ENCODE measurements at regions not wholly inside any gene's neighbourhood (a gene's known extent, or its start where the extent isn't known, plus 50 kb on each side); places are given as distances from the start of the nearest gene placed in this dataset.
"Not testable (repeated sequence)": the region's sequence is repeated elsewhere in the genome, so short reads cannot be mapped to it uniquely, and the experiment has no call there.

DNA sequence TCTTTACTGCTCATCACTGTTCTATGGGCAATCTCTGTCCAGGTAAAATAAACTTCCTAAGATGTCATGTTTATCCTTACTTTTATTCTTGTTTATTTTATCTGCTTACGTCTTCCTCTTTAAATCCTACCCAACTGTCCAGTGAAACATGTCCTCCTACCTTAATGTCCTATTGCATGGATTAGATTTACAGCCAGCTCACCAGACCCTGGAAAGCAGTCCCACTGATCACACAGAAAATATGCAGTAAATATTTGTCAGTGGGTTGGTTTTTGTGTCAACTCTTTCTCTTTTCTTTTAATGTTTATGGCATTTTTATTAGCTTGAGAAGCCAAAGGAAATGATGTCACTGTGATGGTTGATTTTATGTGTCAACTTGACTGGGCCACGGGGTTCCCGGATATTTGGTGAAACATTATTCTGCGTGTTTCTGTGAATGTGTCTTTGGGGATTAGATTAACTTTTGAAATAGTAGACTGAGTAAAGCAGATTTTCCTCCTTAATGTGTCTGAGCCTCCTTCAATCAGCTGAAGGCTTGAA, 258.3 kb downstream of the SRGAP2C start:
- no peak for DNase-seq (ENCODE audit: low read depth)

DNA sequence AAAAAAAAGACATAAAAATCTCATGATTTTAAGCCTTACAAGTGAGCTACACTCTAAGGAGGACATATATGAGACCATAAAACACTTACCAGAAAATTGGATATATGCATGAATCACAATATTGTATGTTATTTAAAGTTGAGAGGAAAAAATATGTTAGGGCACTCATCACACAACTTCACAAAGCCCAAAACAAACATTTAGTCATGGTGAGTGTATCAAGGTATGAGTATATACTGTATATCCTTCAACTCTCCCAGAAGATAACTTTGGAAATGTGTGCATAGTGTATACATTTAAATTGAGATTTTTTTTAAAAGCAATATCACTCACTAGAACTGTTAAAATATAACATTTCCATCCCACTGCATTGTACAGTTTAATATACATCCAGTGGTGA, 259.3 kb downstream of the SRGAP2C start:
- DNase-seq (ENCODE audit: low read depth): no peak

GRCh38 chr1:121445679-121446078, 260.9 kb downstream of the SRGAP2C start:
- no peak for DNase-seq (ENCODE audit: low read depth)

DNA sequence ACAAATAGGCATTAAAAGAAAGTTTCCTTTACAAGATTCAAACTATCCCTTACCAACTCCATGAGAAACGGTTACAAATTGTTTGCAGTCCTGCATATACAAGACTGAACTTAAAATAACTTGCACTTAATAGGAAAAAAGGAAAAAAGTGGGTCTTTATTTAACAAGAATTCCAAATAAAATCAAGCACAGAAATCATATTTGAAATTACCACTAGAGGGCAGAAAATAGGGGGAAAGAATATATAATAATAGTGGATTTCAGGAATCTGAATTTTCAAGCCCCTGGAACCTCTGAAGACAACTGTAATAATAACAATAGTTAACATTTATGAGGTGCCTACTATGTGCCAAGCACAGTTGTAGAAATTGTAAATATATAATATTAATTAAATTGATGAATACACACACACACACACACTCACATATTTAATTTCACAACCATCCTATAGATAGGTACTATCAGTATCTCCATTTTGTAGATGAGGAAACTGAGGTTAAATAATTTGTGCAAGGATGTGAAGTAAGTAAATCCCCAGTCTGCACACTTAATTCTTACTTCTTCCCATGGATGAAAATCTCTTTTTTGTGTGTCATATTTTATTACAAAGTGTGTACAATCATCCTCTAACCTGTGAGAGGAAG, 262.6 kb downstream of the SRGAP2C start:
- not testable (repeated sequence) for DNase-seq (ENCODE audit: low read depth)

DNA sequence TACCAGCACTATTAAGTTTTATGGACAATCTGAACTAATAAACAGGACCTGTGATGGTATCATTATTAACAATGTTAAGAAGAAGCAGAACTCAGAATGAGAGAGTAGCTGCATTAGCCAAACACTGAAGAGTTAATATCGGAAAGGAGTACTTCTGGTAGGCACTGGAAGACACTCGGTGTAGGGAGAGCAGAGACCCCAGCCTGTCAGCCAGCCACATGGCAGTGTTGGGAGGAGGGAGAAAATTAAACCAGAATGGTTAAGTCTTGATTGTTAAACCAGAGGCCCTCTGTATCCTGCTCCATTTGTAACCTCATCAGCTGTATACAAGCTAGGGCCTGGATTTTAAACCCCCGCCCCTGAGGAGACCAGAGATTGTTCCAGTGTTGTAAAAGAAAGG, 263.3 kb downstream of the SRGAP2C start:
- DNase-seq (ENCODE audit: low read depth): not testable (repeated sequence)

- DNase-seq (ENCODE audit: low read depth): no peak
These were observed 264.1 kb downstream of the SRGAP2C start for GRCh38 chr1:121448851-121449250.

DNA sequence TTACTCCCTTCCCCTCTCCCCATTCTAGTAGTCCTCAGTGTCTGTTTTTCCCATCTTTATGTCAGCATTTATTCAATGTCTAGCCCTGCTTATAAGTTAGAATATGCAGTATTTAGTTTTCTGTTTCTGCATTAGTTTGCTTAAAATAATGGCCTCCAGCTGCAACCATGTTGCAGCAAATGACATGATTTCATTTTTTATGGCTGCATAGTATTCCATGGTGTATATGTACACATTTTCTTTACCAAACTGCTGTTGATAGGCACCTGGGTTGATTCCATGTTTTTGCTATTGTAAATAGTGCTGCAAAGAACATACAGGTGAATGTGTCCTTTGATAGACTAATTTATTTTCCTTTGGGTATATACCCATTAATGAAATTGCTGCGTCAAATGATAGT, 267.7 kb downstream of the SRGAP2C start:
- DNase-seq (ENCODE audit: low read depth): no peak

DNA sequence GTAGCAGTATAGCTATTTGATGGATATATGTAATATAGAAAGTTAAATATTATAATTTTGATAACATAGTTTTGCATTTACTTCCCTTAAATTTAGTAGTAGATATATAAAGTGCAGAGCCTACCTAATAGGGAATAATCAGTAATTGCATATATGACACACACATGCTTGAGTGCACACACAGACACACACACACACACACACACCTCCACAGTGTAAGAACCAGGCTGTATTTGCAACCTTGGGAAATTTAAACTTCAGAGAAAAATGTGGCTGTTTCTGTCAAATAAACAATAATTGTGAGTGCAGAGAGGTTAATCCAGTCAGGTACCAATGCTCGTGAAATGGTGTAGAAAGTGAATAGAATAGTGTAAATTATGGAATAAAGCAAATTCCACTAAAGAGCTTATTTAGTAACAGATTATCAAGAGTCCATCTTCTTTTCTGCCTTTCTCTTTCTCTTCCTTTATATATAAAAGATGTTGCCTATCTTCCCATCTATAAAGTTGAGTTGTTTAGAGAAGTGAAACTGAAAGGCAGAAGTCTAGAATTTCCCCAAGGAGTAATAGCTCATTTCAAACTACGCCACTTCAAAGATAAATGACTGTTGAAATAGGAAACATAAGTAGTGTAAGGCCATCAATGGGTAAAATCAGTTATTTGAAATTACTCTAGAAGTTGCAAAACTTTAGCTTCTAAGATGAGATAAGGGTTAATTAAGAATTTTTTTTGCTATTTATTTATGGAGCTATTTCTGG, 273.7 kb downstream of the SRGAP2C start:
- DNase-seq (ENCODE audit: low read depth): no peak

DNA sequence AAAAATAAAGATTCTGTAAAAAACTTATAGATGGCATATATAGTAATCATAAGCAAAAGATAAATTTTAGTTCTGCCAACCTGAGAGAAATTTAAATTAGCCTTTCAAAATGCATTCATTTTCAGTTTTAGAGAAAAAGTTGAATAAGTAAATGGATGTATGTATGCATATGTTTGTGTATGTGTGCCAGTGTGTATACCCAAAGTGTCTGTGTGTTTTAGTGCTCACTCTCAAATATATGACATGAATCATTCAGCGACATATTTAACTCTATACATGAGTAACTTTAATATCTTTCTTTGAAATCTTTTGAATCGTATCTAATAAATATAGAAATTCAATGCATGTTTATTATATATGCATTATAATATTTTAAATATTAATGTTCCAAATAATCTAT, 274.5 kb downstream of the SRGAP2C start:
- no peak for DNase-seq (ENCODE audit: low read depth)

GRCh38 chr1:121469395-121469794, 284.6 kb downstream of the SRGAP2C start:
- not testable (repeated sequence) for DNase-seq (ENCODE audit: low read depth)

DNA sequence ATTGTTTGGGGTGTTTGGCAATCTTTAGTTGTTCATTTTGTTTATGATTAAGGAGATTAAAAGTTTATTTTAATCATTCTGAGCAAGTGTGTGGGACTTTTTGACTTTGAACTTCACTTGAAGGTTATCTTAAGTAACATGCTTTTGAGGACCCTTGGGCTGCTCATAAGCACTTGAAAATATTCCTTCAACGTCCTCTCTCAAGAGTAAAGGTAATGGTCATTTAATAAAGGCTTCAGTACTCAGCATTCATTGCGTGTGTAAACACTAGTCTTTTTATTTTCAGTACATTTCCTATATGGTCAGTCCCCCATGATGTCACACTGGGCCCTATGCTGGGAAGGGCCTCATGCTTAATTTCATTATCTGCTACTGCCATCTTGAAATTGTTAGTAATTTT, 285.6 kb downstream of the SRGAP2C start:
- DNase-seq (ENCODE audit: low read depth): not testable (repeated sequence)

- DNase-seq (ENCODE audit: low read depth): no peak
These were observed 286.7 kb downstream of the SRGAP2C start for GRCh38 chr1:121471523-121471922.

DNA sequence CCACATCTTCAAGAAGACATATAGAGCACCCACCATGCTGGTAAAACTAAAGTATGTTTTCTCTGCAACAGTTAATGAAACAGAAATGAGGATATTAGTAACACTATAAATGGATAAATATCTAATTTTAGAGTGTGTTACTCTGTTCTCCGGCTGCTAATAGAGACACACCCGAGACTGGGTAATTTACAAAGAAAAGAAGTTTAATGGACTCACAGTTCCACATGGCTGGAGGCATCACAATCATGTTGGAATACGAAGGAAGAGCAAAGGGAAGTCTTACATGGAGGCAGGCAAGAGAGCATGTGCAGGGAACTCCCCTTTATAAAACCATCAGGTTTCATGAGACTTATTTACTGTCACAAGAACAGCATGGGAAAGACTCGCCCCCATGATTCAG, 287.2 kb downstream of the SRGAP2C start:
- DNase-seq (ENCODE audit: low read depth): no peak

DNA sequence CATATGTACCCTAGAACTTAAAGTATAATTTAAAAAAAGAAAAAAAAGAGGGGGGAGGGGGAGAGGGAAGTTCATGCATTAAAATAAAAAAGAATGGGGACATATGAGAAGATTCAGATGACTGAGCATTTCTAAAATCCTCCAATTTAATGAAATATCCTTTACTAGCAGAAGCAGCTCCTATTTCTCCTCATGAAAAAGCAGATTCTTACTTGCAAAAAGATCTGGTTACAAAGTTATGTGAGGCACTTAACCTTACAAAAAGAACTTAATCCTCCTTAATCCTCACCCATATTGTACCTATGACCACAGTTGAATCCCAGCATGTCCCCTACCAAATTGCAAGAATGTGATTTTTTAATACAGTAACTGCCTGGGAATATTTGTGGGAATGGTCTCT, 298.5 kb downstream of the SRGAP2C start:
- DNase-seq (ENCODE audit: low read depth): no peak

DNA sequence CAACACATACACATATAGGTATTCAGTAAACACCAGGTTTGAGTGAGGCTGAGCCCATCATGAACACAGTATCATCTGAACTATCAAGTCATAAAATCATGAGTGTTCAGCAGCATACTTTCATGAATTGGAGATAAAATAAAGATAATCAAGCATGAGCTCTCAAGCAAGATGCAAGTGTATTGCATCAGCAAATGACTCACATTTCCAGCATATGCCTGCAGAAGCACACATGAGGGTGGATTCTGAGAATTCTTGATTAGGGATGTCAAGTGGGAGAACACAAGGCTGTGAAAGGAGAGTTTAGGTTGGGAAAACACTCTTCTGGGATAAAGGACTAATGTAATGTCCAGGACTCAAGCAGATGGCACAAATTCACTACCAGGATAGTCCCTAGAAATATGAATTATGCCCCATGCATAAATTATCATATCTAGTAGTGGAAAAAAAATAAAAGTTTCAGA, 299.2 kb downstream of the SRGAP2C start:
- DNase-seq (ENCODE audit: low read depth): peak; percentile 71

DNA sequence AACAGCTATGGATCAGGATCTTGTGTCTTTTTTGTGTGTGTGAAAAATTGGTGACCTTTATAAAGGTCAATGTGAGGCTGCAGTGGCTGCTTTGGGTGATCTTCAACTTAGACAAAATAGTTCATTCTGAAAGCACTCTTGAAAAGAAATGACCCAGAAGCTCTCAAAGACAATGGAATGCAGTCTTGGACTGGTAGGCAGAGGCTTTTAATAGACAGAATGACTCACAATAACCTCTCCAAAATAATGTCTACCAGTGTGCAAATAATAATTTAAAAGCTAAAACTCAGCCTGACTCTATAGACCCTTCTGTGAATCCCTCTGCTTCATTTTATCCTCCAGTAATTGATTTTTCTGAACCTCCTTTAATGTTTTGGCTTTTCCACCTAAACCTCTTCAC, 310.0 kb downstream of the SRGAP2C start:
- DNase-seq (ENCODE audit: low read depth): not testable (repeated sequence)

DNA sequence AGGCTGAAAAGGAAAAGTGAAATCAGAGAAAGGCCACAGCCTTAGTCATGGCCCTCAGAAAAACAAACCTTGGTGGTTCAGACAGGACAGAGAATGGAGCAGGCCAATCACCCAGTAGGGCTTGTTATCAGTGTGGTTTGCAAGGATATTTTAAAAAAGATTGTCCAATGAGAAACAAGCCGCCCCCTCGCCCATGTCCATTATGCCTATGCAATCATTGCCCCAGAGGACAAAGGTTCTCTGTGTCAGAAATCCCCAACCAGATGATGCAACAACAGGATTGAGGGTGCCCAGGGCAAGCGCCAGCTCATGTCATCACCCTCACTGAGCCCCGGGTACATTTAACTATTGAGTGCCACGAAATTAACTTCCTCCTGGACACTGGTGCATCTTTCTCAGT, 326.7 kb downstream of the SRGAP2C start:
- not testable (repeated sequence) for DNase-seq (ENCODE audit: low read depth)

- not testable (repeated sequence) for DNase-seq (ENCODE audit: low read depth)
These were observed 327.1 kb downstream of the SRGAP2C start for GRCh38 chr1:121511876-121512275.

DNA sequence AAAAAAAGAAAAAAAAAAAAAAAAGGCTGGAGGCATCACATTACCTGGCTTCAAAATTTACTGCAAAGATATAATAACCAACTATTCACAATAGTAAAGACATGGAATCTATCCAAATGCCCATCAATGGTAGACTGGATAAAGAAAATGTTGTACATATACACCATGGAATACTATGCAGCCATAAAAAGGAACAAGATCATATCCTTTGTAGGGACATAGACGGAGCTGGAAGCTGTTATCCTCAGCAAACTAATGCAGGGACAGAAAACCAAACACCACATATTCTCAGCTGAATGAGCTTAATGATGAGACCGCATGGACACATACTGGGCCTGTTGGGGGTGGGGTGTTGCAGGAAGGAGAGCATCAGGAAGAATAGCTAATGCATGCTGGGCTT, 330.5 kb downstream of the SRGAP2C start:
- no peak for DNase-seq (ENCODE audit: low read depth)

DNA sequence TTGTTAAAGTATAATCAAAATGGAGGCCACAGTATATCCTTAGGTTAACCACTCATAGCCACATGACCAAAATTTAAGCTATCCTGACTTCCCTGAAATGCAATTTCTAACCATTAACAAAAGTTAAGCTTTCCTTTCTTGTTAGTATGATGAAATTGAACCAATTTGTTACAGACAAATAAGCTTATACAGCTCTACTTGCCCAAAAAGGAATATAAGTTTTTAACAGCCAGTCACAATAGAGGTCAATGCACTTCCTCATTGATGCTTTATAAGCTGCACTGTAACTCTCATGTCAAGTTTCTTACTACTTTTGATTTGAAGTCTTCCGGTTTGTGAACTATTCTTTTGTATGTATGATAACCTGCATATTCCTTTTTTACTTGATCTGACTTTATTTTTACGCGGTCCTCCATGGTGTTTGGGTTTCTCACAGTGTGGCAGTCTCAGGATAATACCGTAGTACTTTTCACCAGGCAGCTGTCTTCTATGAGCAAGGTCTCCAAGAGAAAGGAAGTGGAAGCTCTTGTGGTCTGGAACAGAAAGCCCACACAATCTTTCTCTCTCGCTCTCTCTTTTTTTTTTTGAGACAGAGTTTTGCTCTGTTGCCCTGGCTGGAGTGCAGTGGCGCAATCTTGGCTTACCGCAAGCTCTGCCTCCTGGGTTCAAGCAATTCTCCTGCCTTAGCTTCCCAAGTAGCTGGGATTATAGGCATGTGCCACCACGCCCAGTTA, 331.6 kb downstream of the SRGAP2C start:
- DNase-seq (ENCODE audit: low read depth): no peak

- no peak for DNase-seq (ENCODE audit: low read depth)
These were observed 332.9 kb downstream of the SRGAP2C start for GRCh38 chr1:121517586-121518230.

- no peak for DNase-seq (ENCODE audit: low read depth)
These were observed 333.9 kb downstream of the SRGAP2C start for GRCh38 chr1:121518726-121519041.

Data from fibroblast of gingiva (primary cell).